NT2/D1 (cell line): ENCODE measurements at regions not wholly inside any gene's neighbourhood (a gene's known extent, or its start where the extent isn't known, plus 50 kb on each side); places are given as distances from the start of the nearest gene placed in this dataset.

Source experiments
- DNase-seq: peaks from one replicate; pipeline ENCODE4 v3.0.0-alpha.2; 2011; ENCODE audit warnings: low read depth, low spot score
- H3K27me3 ChIP-seq: 2 replicates; pipeline ENCODE4 v1.6.0; 2011; ENCODE audit warnings: mild to moderate bottlenecking; ENCODE audit not compliant: insufficient read length, insufficient read depth
- H3K36me3 ChIP-seq: 2 replicates; pipeline ENCODE4 v1.6.1; 2011; ENCODE audit warnings: mild to moderate bottlenecking, low read length, mixed read lengths; ENCODE audit not compliant: insufficient read depth, insufficient read length
- H3K4me1 ChIP-seq: 2 replicates; pipeline ENCODE4 v1.5.1; 2011; ENCODE audit not compliant: insufficient read depth, insufficient read length
- H3K4me3 ChIP-seq: 2 replicates; pipeline ENCODE4 v1.5.1; 2011; ENCODE audit warnings: low read depth; ENCODE audit not compliant: insufficient read length
- H3K9ac ChIP-seq: 2 replicates; pipeline ENCODE4 v1.6.0; 2011; ENCODE audit warnings: low read depth; ENCODE audit not compliant: insufficient read length
- H3K9me3 ChIP-seq: 2 replicates; pipeline ENCODE4 v1.5.1; 2011; ENCODE audit warnings: mild to moderate bottlenecking, low read length; ENCODE audit not compliant: insufficient read depth
- SUZ12 ChIP-seq: IDR thresholded peaks from 2 replicates; pipeline ENCODE4 v1.6.1; 2011; ENCODE audit not compliant: insufficient read length, insufficient read depth; ENCODE audit errors: extremely low read depth
- YY1 ChIP-seq: IDR thresholded peaks from 2 replicates; pipeline ENCODE4 v1.6.1; 2011; ENCODE audit not compliant: insufficient read length, insufficient read depth
- ZNF274 ChIP-seq: IDR thresholded peaks from 2 replicates; pipeline ENCODE4 v1.6.1; 2011; ENCODE audit warnings: mild to moderate bottlenecking, low read depth, low read length

DNA sequence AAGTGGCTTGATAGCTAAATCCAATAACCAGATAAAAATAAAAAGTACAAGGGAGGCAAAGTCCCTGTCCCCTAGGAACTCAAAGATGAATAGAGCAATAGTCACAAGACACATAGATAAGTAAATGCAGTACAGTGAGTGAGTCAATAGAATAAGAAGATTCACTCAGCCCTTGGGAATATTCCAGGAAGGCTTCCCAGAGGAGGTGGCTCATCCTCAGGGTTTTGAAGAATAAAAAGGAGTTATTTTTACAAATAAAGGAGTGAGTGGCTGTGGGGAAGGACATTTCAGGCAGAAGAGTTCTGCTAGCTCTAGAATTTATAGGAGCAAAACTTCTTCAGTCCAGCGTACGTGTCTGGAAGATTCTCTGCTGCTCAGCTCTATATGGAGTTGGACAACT is 177.4 kb upstream of the SDK2 start:
- Histone ChIP-seq H3K4me3 (no peak overlapping the region), H3K27me3 (peaks cover 38% of the 10 kb centered on the region)

DNA sequence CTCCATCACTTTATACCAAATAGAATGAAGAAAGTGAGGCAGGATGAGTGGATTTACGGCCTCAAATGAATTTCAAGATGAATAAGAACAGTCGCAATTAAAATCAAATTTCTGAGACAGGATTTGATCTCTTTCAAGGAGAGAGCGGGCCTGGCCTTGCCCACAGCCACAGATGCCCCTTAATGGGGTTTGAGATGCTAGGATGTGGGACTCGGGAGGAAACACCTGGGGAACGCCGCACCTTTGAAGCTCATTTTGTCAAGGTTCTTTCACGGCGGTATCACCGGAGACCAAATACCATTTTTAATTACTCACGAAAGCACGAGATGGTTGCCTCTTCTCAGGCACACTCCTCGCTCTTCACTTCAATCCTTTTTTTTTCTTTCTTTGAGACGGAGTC is 178.1 kb upstream of the SDK2 start:
- no peak overlapping the region for H3K9ac ChIP-seq
- TF ChIP-seq YY1 (no peak), ZNF274 (no peak), SUZ12 (no peak)
- no peak overlapping the region for H3K4me3 ChIP-seq
- no peak for DNase-seq
- H3K36me3 ChIP-seq = no peaks in the 10 kb centered on the region
- H3K27me3 ChIP-seq = peaks cover 45% of the 10 kb centered on the region
- peaks cover 16% of the 10 kb centered on the region for H3K4me1 ChIP-seq
- peaks cover 26% of the 10 kb centered on the region; the same call in 1 of the 2 replicates for H3K9me3 ChIP-seq

More for the DNA sequence above, 177.4 kb upstream of the SDK2 start:
- peaks cover 10% of the 10 kb centered on the region for H3K4me1 ChIP-seq
- no peak for DNase-seq
- H3K9ac ChIP-seq = no peak overlapping the region
- H3K9me3 ChIP-seq = peaks cover 26% of the 10 kb centered on the region; the same call in 1 of the 2 replicates
- no peaks in the 10 kb centered on the region for H3K36me3 ChIP-seq
- no peak for TF ChIP-seq YY1
- TF ChIP-seq ZNF274 = no peak
- no peak for TF ChIP-seq SUZ12

DNA sequence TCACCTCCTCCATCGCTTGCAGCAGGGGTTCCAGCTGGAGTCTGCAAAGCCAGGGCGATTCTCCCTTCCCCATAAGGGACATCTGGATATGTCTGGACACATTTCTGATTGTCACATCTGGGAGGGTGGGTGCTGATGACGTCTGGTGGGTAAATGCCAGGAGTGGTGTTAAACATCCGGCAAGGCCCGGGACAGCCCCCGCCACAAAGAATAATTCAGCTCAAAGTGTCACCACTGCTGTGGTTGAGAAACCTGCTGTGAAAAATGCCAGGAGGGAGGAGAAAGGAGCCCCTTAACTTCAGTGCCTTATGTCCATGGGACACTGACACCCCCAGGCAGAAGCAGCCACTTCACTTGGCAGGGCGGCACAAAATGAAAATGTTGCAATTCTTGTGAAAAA is 179.4 kb upstream of the SDK2 start:
- TF ChIP-seq YY1 = no peak
- TF ChIP-seq SUZ12 = no peak
- TF ChIP-seq ZNF274 = no peak
- H3K4me1 ChIP-seq = peaks cover 16% of the 10 kb centered on the region
- peaks cover 48% of the 10 kb centered on the region for H3K27me3 ChIP-seq
- no peak overlapping the region for H3K4me3 ChIP-seq
- DNase-seq = no peak
- H3K9ac ChIP-seq = peak overlapping the region; percentile 64
- peaks cover 17% of the 10 kb centered on the region; the same call in 1 of the 2 replicates for H3K9me3 ChIP-seq
- no peaks in the 10 kb centered on the region for H3K36me3 ChIP-seq

DNA sequence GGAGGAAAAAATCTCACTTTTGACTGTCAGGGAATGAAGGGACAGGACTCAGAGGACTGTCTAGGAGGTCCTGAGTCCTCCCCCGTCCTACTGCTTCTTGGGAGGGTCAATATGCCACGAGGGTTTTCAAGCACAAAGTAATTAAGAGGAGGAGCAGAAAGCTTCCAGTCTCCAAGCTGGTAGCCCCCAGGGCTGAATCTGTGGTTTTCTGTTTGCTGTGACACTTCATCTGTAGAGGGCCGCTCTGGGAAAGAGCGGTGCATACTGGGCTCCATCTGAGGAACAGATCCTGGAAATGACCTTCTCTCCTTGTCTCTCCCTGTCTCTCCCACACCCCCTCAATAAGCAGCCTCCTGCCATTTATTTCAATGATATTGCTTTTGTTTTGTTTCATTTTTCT is 180.1 kb upstream of the SDK2 start:
- Histone ChIP-seq H3K4me1 (peaks cover 19% of the 10 kb centered on the region), H3K27me3 (peaks cover 55% of the 10 kb centered on the region), H3K36me3 (no peaks in the 10 kb centered on the region), H3K9ac (peak overlapping the region; percentile 64), H3K9me3 (peaks cover 10% of the 10 kb centered on the region; the same call in 1 of the 2 replicates), H3K4me3 (no peak overlapping the region)
- TF ChIP-seq YY1 = no peak
- TF ChIP-seq SUZ12 = no peak
- TF ChIP-seq ZNF274 = no peak
- DNase-seq = no peak

DNA sequence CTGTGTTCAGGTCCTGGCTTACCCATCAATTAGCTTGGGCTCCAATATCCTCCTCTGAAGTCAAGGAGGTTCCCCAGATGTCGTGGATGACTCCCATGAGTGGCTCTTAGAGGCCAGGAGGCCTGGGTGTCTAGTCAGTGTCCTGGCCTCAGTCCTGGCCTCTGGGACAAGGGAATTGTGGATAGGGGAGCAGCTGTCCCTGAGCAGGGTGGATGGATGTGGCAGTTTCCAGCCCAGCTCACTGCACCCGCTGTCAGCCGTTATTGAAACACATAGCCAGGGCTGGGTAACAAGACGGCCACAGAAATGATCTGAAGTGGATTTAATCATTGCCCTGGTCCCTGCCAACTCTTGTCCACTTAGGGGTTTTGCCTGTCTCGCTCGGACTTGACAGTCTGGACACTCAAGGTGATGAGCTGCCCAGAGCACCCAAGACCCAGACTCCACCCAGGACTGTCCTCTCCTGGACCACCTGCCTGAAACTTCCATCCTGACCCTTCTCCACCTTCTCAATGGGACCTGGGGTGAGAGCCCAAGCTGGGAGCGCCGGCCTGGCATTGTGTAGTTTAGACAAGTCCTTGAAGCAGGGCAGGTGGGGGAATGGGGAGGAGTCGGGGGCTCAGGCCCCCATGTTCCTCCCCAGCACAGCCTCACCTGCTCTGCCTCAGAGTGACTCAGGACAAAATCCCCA is 182.1 kb upstream of the SDK2 start:
- peaks cover 70% of the 10 kb centered on the region for H3K27me3 ChIP-seq

DNA sequence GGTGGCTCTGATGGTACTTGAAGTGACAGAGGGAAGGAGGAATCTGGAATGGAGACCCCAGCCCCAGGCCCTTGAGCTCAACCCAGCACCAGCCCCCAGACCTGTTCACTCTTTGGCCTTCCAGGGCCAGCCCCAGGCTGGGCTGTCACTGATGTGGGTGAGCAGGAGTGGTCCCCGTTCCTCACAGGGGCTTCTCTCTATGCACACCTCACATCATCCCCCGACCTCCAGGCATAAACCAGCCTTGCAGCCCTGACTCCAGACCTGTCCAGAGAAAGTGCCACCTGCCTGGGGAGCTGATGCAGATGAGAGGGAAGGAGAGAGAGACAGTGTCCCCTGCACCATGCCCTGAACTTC is 182.6 kb upstream of the SDK2 start:
- H3K36me3 ChIP-seq = no peaks in the 10 kb centered on the region
- H3K27me3 ChIP-seq = peaks cover 70% of the 10 kb centered on the region
- DNase-seq = no peak
- peaks cover 9% of the 10 kb centered on the region; the same call in 1 of the 2 replicates for H3K9me3 ChIP-seq
- TF ChIP-seq YY1 = no peak
- TF ChIP-seq SUZ12 = no peak
- no peak for TF ChIP-seq ZNF274
- peak overlapping the region; percentile 38 for H3K9ac ChIP-seq
- H3K4me1 ChIP-seq = peaks cover 22% of the 10 kb centered on the region
- no peak overlapping the region for H3K4me3 ChIP-seq

More for the DNA sequence above, 182.1 kb upstream of the SDK2 start:
- no peak overlapping the region for H3K4me3 ChIP-seq
- no peak for TF ChIP-seq YY1
- no peak for TF ChIP-seq SUZ12
- no peak for TF ChIP-seq ZNF274
- H3K9me3 ChIP-seq = peaks cover 3% of the 10 kb centered on the region; the same call in 1 of the 2 replicates
- no peaks in the 10 kb centered on the region for H3K36me3 ChIP-seq
- H3K4me1 ChIP-seq = peaks cover 22% of the 10 kb centered on the region
- no peak overlapping the region for H3K9ac ChIP-seq
- no peak for DNase-seq

DNA sequence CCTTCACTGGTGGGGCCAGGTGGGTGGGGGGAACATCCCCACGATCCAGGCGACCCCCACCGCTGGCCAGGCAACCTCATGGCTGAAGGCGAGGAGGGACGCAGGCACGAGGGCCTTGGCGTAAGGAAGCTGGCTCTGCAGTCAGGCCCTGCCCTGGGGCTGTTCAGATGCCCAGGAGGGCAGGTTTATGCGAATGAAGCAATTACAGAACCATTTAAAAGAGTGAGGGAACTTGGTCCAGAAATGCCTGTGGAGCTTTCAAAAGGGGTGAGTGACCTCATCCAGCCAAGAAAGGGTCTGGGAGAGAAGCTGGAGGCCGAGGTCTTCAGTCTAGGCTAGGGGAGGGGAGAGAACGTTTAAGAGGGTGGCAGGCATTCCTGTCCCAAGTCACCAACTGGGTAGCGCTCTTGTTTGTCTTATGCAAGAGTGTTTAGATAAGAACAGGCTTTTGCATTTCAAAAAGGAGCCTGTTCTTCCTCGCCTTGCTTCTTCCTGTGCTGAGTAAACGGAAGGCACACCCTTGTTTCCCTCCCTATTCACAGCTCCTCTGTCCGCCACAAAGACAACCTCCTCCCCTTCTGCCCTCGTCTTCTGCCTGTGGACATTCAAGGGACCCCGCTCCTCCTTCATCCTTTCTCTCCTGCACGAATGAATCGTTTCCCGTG is 183.5 kb upstream of the SDK2 start:
- peak; percentile 88 for DNase-seq
- Histone ChIP-seq H3K9me3 (peaks cover 11% of the 10 kb centered on the region; the same call in 1 of the 2 replicates), H3K4me3 (no peak overlapping the region), H3K4me1 (peaks cover 22% of the 10 kb centered on the region), H3K9ac (peak overlapping the region; percentile 38), H3K27me3 (peaks cover 62% of the 10 kb centered on the region), H3K36me3 (no peaks in the 10 kb centered on the region)
- no peak for TF ChIP-seq ZNF274
- TF ChIP-seq SUZ12 = no peak
- TF ChIP-seq YY1 = no peak
